ENCODE measurements at regions not wholly inside any gene's neighbourhood (a gene's known extent, or its start where the extent isn't known, plus 50 kb on each side); places are given as distances from the start of the nearest gene placed in this dataset.
"Not testable (repeated sequence)": the region's sequence is repeated elsewhere in the genome, so short reads cannot be mapped to it uniquely, and the experiment has no call there.

GRCh38 chr6:140669321-140669720 is 1294.9 kb upstream of the CITED2 start:
- no peak for DNase-seq (ENCODE audit: low spot score)
- intact Hi-C loops (cut with DNase I), result no loop called here

GRCh38 chr6:140663772-140664171 is 1289.3 kb upstream of the CITED2 start:
- intact Hi-C loops (cut with DNase I), result no loop called here

GRCh38 chr6:140663094-140663493 is 1288.6 kb upstream of the CITED2 start:
- intact Hi-C loops (cut with DNase I), result no loop called here
- DNase-seq (ENCODE audit: low spot score), result no peak

More at GRCh38 chr6:140663772-140664171, 1289.3 kb upstream of the CITED2 start:
- no peak for DNase-seq (ENCODE audit: low spot score)

GRCh38 chr6:140661691-140662090 is 1287.2 kb upstream of the CITED2 start:
- intact Hi-C loops (cut with DNase I), result no loop called here
- no peak for DNase-seq (ENCODE audit: low spot score)

- no peak for DNase-seq (ENCODE audit: low spot score)
- intact Hi-C loops (cut with DNase I), result no loop called here
Measured at GRCh38 chr6:140660295-140660694, 1285.8 kb upstream of the CITED2 start.

GRCh38 chr6:140653972-140654371 is 1279.5 kb upstream of the CITED2 start:
- intact Hi-C loops (cut with DNase I), result no loop called here
- no peak for DNase-seq (ENCODE audit: low spot score)

GRCh38 chr6:140653506-140653905 is 1279.1 kb upstream of the CITED2 start:
- DNase-seq (ENCODE audit: low spot score), result no peak
- intact Hi-C loops (cut with DNase I), result no loop called here

GRCh38 chr6:140649502-140649901 is 1275.1 kb upstream of the CITED2 start:
- intact Hi-C loops (cut with DNase I); DNase-seq (ENCODE audit: low spot score): not testable (repeated sequence)

- intact Hi-C loops (cut with DNase I); DNase-seq (ENCODE audit: low spot score): not testable (repeated sequence)
Measured at GRCh38 chr6:140647322-140647721, 1272.9 kb upstream of the CITED2 start.

GRCh38 chr6:140644017-140644416 is 1269.6 kb upstream of the CITED2 start:
- intact Hi-C loops (cut with DNase I), result no loop called here

GRCh38 chr6:140641412-140641811 is 1267.0 kb upstream of the CITED2 start:
- intact Hi-C loops (cut with DNase I), result loop anchor here in 1 of 2 donors (2.0 kb wide), 1 partner anchor 31 kb away; no protein-coding TSS in a partner anchor
- no peak for DNase-seq (ENCODE audit: low spot score)

More at GRCh38 chr6:140644017-140644416, 1269.6 kb upstream of the CITED2 start:
- no peak for DNase-seq (ENCODE audit: low spot score)

GRCh38 chr6:140636908-140637402 is 1262.5 kb upstream of the CITED2 start:
- intact Hi-C loops (cut with DNase I), result no loop called here
- DNase-seq (ENCODE audit: low spot score), result no peak

GRCh38 chr6:140636271-140636907 is 1261.9 kb upstream of the CITED2 start:
- no peak for DNase-seq (ENCODE audit: low spot score)
- intact Hi-C loops (cut with DNase I), result no loop called here

- intact Hi-C loops (cut with DNase I), result no loop called here
- DNase-seq (ENCODE audit: low spot score), result no peak
Measured at GRCh38 chr6:140627002-140627401, 1252.6 kb upstream of the CITED2 start.

- intact Hi-C loops (cut with DNase I), result no loop called here
- no peak for DNase-seq (ENCODE audit: low spot score)
Measured at GRCh38 chr6:140623498-140623897, 1249.0 kb upstream of the CITED2 start.

GRCh38 chr6:140620496-140620895 is 1246.0 kb upstream of the CITED2 start:
- no peak for DNase-seq (ENCODE audit: low spot score)
- intact Hi-C loops (cut with DNase I), result no loop called here

GRCh38 chr6:140609956-140610355 is 1235.5 kb upstream of the CITED2 start:
- intact Hi-C loops (cut with DNase I), result no loop called here
- no peak for DNase-seq (ENCODE audit: low spot score)

- intact Hi-C loops (cut with DNase I), result no loop called here
- DNase-seq (ENCODE audit: low spot score), result no peak
Measured at GRCh38 chr6:140609321-140609720, 1234.9 kb upstream of the CITED2 start.

GRCh38 chr6:140604786-140605185 is 1230.3 kb upstream of the CITED2 start:
- DNase-seq (ENCODE audit: low spot score), result no peak
- intact Hi-C loops (cut with DNase I), result no loop called here

GRCh38 chr6:140602431-140603248 is 1228.2 kb upstream of the CITED2 start:
- intact Hi-C loops (cut with DNase I), result no loop called here

More at GRCh38 chr6:140602431-140603248, 1228.2 kb upstream of the CITED2 start:
- DNase-seq (ENCODE audit: low spot score), result no peak
